Mesodermal cell (in vitro differentiated cells): ENCODE measurements at regions not wholly inside any gene's neighbourhood (a gene's known extent, or its start where the extent isn't known, plus 50 kb on each side); places are given as distances from the start of the nearest gene placed in this dataset.

Experiments used
- H3K27ac ChIP-seq: 2 replicates; pipeline ENCODE4 v1.7.0; 2013; ENCODE audit warnings: mild to moderate bottlenecking, low read depth, low read length, moderate library complexity; ENCODE audit not compliant: severe bottlenecking
- H3K36me3 ChIP-seq: 2 replicates; pipeline ENCODE4 v1.7.1; 2013; ENCODE audit warnings: mild to moderate bottlenecking, low read length, moderate library complexity; ENCODE audit not compliant: control insufficient read depth, insufficient read depth
- H3K4me1 ChIP-seq: one replicate; pipeline ENCODE4 v1.7.1; 2013; ENCODE audit warnings: mild to moderate bottlenecking, low read length; ENCODE audit not compliant: insufficient read depth, control insufficient read depth, poor library complexity, severe bottlenecking
- H3K4me3 ChIP-seq: 2 replicates; pipeline ENCODE4 v1.7.0; 2013; ENCODE audit warnings: low read length, control low read depth, mild to moderate bottlenecking; ENCODE audit not compliant: insufficient read depth, poor library complexity, severe bottlenecking; ENCODE audit errors: extremely low read depth
- H3K9me3 ChIP-seq: 2 replicates; pipeline ENCODE4 v1.7.1; 2013; ENCODE audit warnings: mild to moderate bottlenecking, low read length, moderate library complexity; ENCODE audit not compliant: control insufficient read depth
- WGBS, 2 experiments: methylation state at CpG; one replicate each; pipeline ENCODE4 v1.1.5; 2013; ENCODE audit warnings: missing lambda C conversion rate in 2 of 2; ENCODE audit not compliant: insufficient coverage in 2 of 2; 5-methylcytosine and 5-hydroxymethylcytosine counted together

- no peak overlapping the region for H3K4me3 ChIP-seq
- H3K27ac ChIP-seq = no peak overlapping the region
- no peaks in the 10 kb centered on the region for H3K4me1 ChIP-seq
- 35 to 56% methylated on average over 4 to 6 of the region's 7 CpGs for WGBS, 2 experiments
- peaks cover 5% of the 10 kb centered on the region for H3K36me3 ChIP-seq
- no peaks in the 10 kb centered on the region for H3K9me3 ChIP-seq
These were observed 236.6 kb upstream of the MKLN1 start for GRCh38 chr7:131090886-131091692.

DNA sequence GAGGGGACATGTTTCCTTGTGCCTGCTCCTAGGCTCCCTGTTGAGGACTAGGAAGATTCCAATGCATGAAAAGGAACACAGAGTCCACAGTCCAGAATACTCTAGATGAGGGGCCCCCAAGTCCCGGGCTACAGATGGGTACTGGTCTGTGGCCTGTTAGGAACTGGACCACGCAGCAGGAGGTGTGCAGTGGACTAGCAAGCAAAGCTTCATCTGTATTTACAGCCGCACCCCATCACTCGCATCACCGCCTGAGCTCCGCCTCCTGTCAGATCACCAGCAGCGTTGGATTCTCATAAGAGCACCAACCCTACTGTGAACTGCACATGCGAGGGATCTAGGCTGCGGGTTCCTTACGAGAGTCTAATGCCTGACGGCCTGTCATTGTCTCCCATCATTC is 233.0 kb upstream of the MKLN1 start:
- Histone ChIP-seq H3K4me1 (no peaks in the 10 kb centered on the region), H3K4me3 (no peak overlapping the region), H3K27ac (no peak overlapping the region), H3K36me3 (peaks cover 1% of the 10 kb centered on the region), H3K9me3 (no peaks in the 10 kb centered on the region)
- WGBS, 2 experiments = 93 to 98% methylated on average over 11 of the region's 11 CpGs

DNA sequence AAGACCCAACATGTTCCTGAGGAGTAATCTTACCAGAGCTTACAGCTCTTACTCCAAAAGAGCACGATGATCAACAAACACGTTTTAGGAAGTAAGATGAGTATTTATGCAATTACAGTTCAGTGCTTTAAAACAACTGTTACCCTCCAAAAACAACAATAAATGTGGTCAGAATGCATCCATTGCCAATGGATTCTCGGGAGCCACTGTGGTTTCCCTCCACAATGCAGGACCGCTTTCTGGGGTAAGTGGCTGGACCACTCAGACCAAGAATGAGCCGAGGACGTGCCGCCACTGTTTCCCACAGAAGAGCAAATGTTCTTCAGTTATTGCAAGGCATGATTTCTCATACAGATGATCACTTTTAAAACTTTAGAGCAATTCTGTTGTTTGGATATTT is 232.3 kb upstream of the MKLN1 start:
- no peaks in the 10 kb centered on the region for H3K9me3 ChIP-seq
- H3K4me3 ChIP-seq = no peak overlapping the region
- H3K4me1 ChIP-seq = no peaks in the 10 kb centered on the region
- 91 to 97% methylated on average over 3 to 5 of the region's 7 CpGs for WGBS, 2 experiments
- H3K27ac ChIP-seq = no peak overlapping the region
- no peaks in the 10 kb centered on the region for H3K36me3 ChIP-seq

GRCh38 chr7:131096267-131096927 is 231.3 kb upstream of the MKLN1 start:
- H3K9me3 ChIP-seq = no peaks in the 10 kb centered on the region
- no peak overlapping the region for H3K27ac ChIP-seq
- 92 to 100% methylated on average over 5 to 7 of the region's 7 CpGs for WGBS, 2 experiments
- H3K4me3 ChIP-seq = no peak overlapping the region
- H3K4me1 ChIP-seq = no peaks in the 10 kb centered on the region
- H3K36me3 ChIP-seq = no peaks in the 10 kb centered on the region

DNA sequence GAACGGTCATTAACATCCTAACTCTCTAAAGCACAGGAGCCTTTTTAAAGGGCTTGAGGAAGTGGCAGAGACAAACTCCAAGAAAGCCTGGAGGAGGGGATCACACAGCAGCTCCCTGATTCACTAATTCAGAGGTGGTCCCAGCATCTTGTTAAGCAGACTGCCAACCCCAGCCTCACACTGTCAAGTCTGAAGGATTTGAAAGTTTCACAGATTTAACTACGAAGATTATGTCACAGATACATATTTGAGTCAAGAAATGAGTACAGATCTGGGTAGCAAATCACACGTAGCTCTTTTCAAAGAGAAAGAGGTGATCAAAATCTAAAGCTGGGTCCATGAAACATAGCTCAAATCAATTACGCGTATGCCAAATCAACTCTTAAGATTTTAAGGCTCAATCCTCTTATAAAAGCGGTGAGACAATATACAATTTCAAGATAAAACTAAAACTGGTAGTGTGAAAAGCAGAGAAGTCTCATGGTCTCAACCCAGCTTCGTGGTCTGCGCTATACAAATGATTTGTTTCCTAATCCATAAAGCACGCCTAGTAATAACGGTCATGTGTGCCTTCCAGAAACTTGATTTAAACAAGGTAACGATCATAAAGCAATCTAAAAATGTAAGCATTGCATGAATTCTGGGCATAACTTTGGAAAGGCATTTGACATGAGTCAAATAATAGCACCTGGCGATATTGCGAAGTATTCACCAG is 229.9 kb upstream of the MKLN1 start:
- no peak overlapping the region for H3K4me3 ChIP-seq
- 88 to 91% methylated on average over 7 to 12 of the region's 13 CpGs for WGBS, 2 experiments
- H3K36me3 ChIP-seq = no peaks in the 10 kb centered on the region
- H3K4me1 ChIP-seq = no peaks in the 10 kb centered on the region
- no peak overlapping the region for H3K27ac ChIP-seq
- H3K9me3 ChIP-seq = no peaks in the 10 kb centered on the region

- Histone ChIP-seq H3K36me3 (no peaks in the 10 kb centered on the region), H3K4me3 (no peak overlapping the region), H3K27ac (no peak overlapping the region), H3K9me3 (no peaks in the 10 kb centered on the region), H3K4me1 (no peaks in the 10 kb centered on the region)
- 68 to 93% methylated on average over 3 of the region's 3 CpGs for whole genome bisulfite sequencing, 2 experiments
These were observed 229.1 kb upstream of the MKLN1 start for GRCh38 chr7:131098527-131098926.

DNA sequence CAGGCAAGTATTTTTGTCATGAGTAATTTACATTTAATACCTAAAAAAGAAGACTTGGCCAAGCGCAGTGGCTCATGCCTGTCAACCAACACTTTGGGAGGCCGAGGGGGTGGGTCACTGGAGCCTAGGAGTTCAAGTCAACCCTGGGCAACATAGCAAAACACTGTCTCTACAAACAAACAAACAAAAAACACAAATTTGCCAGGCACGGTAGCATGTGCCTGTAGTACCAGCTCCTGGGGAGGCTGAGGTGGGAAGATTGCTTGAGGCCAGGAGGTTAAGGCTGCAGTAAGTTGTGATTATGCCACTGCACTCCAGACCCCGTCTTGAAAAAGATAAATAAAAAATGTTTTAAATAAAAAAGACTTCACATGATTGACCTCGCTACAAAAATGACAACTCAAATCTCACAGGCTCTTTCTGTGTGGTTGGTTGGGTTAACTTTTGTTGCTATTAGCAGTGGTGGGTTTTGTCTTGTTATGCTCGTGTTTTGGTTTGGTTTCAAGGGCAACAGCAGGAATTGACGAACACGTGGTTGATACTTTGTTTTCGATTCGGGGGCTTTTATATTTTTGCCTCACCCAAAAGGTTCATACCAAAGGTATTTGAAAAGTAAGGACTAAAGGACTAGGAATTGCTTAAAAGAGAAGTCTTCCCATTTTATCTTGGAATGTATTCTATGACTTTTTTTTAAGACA is 227.2 kb upstream of the MKLN1 start:
- 94 to 98% methylated on average over 2 to 6 of the region's 10 CpGs for WGBS, 2 experiments
- Histone ChIP-seq H3K4me3 (no peak overlapping the region), H3K36me3 (peaks cover 3% of the 10 kb centered on the region), H3K4me1 (peaks cover 16% of the 10 kb centered on the region), H3K27ac (no peak overlapping the region), H3K9me3 (no peaks in the 10 kb centered on the region)

- no peak overlapping the region for H3K27ac ChIP-seq
- H3K36me3 ChIP-seq = peaks cover 3% of the 10 kb centered on the region
- no peaks in the 10 kb centered on the region for H3K9me3 ChIP-seq
- no peak overlapping the region for H3K4me3 ChIP-seq
- peaks cover 20% of the 10 kb centered on the region for H3K4me1 ChIP-seq
- WGBS, 2 experiments = 92 to 100% methylated on average over 2 of the region's 4 CpGs
These were observed 223.7 kb upstream of the MKLN1 start for GRCh38 chr7:131103997-131104396.

DNA sequence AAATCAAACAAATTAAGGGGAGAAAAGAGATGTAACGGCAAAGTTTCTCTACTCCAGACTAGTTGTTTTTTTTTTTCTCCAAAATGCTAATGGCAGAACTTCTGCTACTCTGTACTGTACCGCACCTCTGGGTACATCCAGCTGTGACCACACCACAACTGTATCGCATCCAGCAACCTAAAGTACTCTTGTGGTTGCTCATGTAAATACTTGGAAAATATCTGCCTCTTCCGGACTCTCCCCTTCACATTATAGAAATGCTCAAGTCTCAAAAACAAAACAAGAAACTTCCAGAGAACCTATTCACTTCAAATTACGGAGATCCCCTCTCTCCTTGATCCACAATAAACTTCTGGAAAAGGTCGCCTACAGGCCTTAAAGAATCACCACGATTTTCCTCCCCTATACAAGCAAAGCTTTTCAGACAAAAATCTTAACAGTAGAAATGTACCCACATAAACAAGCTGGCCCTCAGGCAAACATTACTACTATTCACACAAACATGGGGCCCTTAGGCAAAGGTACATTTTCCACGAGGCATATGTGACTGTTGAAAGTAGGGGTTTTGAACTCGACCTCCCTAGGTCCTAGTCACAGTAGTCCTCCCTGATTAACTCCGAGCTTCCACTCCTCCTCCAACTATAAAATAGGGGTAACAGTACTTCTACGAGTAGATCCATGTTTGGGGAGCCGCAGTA is 222.9 kb upstream of the MKLN1 start:
- Histone ChIP-seq H3K4me1 (peaks cover 24% of the 10 kb centered on the region), H3K4me3 (peak overlapping the region; percentile 38), H3K36me3 (peaks cover 3% of the 10 kb centered on the region), H3K27ac (no peak overlapping the region), H3K9me3 (no peaks in the 10 kb centered on the region)
- WGBS, 2 experiments = 88 to 94% methylated on average over 6 to 7 of the region's 12 CpGs

DNA sequence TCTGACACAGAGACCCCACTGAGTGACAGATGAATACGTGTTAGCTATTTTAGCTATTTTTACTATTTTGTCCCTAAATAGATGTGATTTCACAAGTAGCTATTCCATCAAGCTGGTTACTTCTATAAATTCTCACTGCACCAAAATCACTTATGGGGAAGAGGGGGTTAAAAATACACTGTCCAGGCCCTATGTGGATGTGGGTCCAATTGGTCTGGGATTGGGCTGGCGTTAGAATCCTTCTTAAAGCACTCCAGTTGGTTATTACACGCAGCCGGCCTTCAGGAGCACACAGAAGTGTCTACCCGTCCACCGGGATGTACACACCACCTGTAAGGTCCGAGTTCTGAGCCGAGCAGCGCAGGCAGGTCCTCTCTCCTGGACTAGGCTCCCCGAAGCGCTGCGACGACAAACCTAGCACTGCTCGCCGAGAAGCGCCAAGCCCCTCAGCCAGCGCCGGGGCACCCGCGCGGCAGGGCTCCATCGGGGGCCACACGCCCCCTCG is 222.3 kb upstream of the MKLN1 start:
- 3 to 4% methylated on average over 20 to 22 of the region's 24 CpGs for WGBS, 2 experiments
- Histone ChIP-seq H3K4me3 (peak overlapping the region; percentile 38), H3K9me3 (no peaks in the 10 kb centered on the region), H3K27ac (no peak overlapping the region), H3K4me1 (peaks cover 24% of the 10 kb centered on the region), H3K36me3 (peaks cover 3% of the 10 kb centered on the region)
